Uterus (tissue), 3 donors: ENCODE measurements at regions not wholly inside any gene's neighbourhood (a gene's known extent, or its start where the extent isn't known, plus 50 kb on each side); places are given as distances from the start of the nearest gene placed in this dataset.

ENCODE experiments used
- DNase-seq, 2 donors: peaks; one replicate each; pipeline ENCODE4 v3.0.0-alpha.2; 2019 to 2020
- H3K27ac ChIP-seq, 2 donors: fragments of 200-600 bp; sonication (generic); 1 replicate in 1 of 2; 2 replicates in 1 of 2; pipeline ENCODE4 v1.5.1; 2016 to 2018
- H3K27me3 ChIP-seq, 2 donors: fragments of 200-600 bp; sonication (generic); one replicate each; pipeline ENCODE4 v1.5.1; 2018 to 2019; ENCODE audit warnings: control low read depth in 1 of 2
- H3K36me3 ChIP-seq, 2 donors: fragments of 200-600 bp; sonication (generic); one replicate each; pipeline ENCODE4 v1.5.1; 2019; ENCODE audit warnings: control low read depth in 1 of 2
- H3K4me1 ChIP-seq, 2 donors: fragments of 200-600 bp; sonication (generic); one replicate each; pipeline ENCODE4 v1.5.1; 2018 to 2019; ENCODE audit warnings: control low read depth in 1 of 2
- H3K4me3 ChIP-seq, 2 donors: fragments of 200-600 bp; sonication (generic); 1 replicate in 1 of 2; 2 replicates in 1 of 2; pipeline ENCODE4 v1.5.1; 2018 to 2019; ENCODE audit warnings: mild to moderate bottlenecking in 1 of 2
- H3K9me3 ChIP-seq, 2 donors: fragments of 200-600 bp; sonication (generic); one replicate each; pipeline ENCODE4 v1.5.1; 2019; ENCODE audit warnings: control low read depth in 1 of 2
- CTCF ChIP-seq, 4 experiments: fragments of 200-600 bp in 2 of 4; fragments of 450-650 bp in 2 of 4; sonication (generic) in 2 of 4; IDR thresholded peaks; one replicate each; pipeline ENCODE4 v1.5.1; 2016 to 2019; ENCODE audit warnings: antibody characterized with exemption in 4 of 4, mild to moderate bottlenecking in 2 of 4, moderate library complexity in 1 of 4
- POLR2A ChIP-seq, 2 donors: fragments of 450-650 bp; IDR thresholded peaks; one replicate each; pipeline ENCODE4 v1.6.1; 2016; ENCODE audit warnings: antibody characterized with exemption in 2 of 2, mild to moderate bottlenecking in 1 of 2, moderate library complexity in 1 of 2
- intact Hi-C: fragments of 100-400 bp; cut with DNase I; formaldehyde crosslinking; loops from one replicate; pipeline ENCODE4 v1.15.1; 2023; ENCODE audit warnings: low total_unique reads
- donor health status: DM: yes; HTN: yes; CAD: no.

- H3K4me1 ChIP-seq, result no peaks in the 10 kb centered on the region
- H3K4me3 ChIP-seq, result no peak overlapping the region
- no peaks in the 10 kb centered on the region for H3K27me3 ChIP-seq
- no peak overlapping the region for H3K27ac ChIP-seq
- TF ChIP-seq POLR2A (IDR thresholded peaks at IDR 0.05) (no peak), CTCF (IDR thresholded peaks at IDR 0.05) (no peak)
- DNase-seq, result no peak
- no peaks in the 10 kb centered on the region for H3K9me3 ChIP-seq
- no peaks in the 10 kb centered on the region for H3K36me3 ChIP-seq
- intact Hi-C loops, result no loop called here
These were observed 276.4 kb downstream of the TMX3 start for GRCh38 chr18:68438536-68438935.

- H3K27me3 ChIP-seq, result no peaks in the 10 kb centered on the region
- TF ChIP-seq CTCF (IDR thresholded peaks at IDR 0.05) (no peak), POLR2A (IDR thresholded peaks at IDR 0.05) (no peak)
- no peaks in the 10 kb centered on the region for H3K4me1 ChIP-seq
- H3K9me3 ChIP-seq, result no peaks in the 10 kb centered on the region
- intact Hi-C loops, result no loop called here
- DNase-seq, result no peak
- no peak overlapping the region for H3K4me3 ChIP-seq
- no peaks in the 10 kb centered on the region for H3K36me3 ChIP-seq
- no peak overlapping the region for H3K27ac ChIP-seq
These were observed 278.4 kb downstream of the TMX3 start for GRCh38 chr18:68436485-68436884.

GRCh38 chr18:68435581-68435980 lies 279.3 kb downstream of the TMX3 start:
- Histone ChIP-seq H3K27me3 (no peaks in the 10 kb centered on the region), H3K9me3 (no peaks in the 10 kb centered on the region), H3K36me3 (no peaks in the 10 kb centered on the region), H3K4me1 (no peaks in the 10 kb centered on the region), H3K4me3 (no peak overlapping the region), H3K27ac (no peak overlapping the region)
- TF ChIP-seq CTCF (IDR thresholded peaks at IDR 0.05) (no peak), POLR2A (IDR thresholded peaks at IDR 0.05) (no peak)
- no peak for DNase-seq
- intact Hi-C loops, result no loop called here

GRCh38 chr18:68431922-68432198 lies 283.0 kb downstream of the TMX3 start:
- H3K9me3 ChIP-seq, result no peaks in the 10 kb centered on the region
- no peak for DNase-seq
- no peaks in the 10 kb centered on the region for H3K4me1 ChIP-seq
- H3K27me3 ChIP-seq, result no peaks in the 10 kb centered on the region
- no peak overlapping the region for H3K4me3 ChIP-seq
- intact Hi-C loops, result no loop called here
- no peak overlapping the region for H3K27ac ChIP-seq
- H3K36me3 ChIP-seq, result no peaks in the 10 kb centered on the region
- no peak for TF ChIP-seq CTCF (IDR thresholded peaks at IDR 0.05)
- TF ChIP-seq POLR2A (IDR thresholded peaks at IDR 0.05), result no peak

- no peak for TF ChIP-seq POLR2A (IDR thresholded peaks at IDR 0.05)
- TF ChIP-seq CTCF (IDR thresholded peaks at IDR 0.05), result no peak
- no peak for DNase-seq
- no peaks in the 10 kb centered on the region for H3K36me3 ChIP-seq
- H3K9me3 ChIP-seq, result no peaks in the 10 kb centered on the region
- no peaks in the 10 kb centered on the region for H3K27me3 ChIP-seq
- H3K27ac ChIP-seq, result no peak overlapping the region
- intact Hi-C loops, result no loop called here
- no peaks in the 10 kb centered on the region for H3K4me1 ChIP-seq
- H3K4me3 ChIP-seq, result no peak overlapping the region
These were observed 283.6 kb downstream of the TMX3 start for GRCh38 chr18:68431111-68431921.
